Mesothelial cell of epicardium (in vitro differentiated cells): ENCODE measurements at regions not wholly inside any gene's neighbourhood (a gene's known extent, or its start where the extent isn't known, plus 50 kb on each side); places are given as distances from the start of the nearest gene placed in this dataset.

Experiments used
- DNase-seq, 2 experiments: peaks; one replicate each; pipeline ENCODE4 v3.0.0; 2021; ENCODE audit warnings: low spot score in 2 of 2; ENCODE audit not compliant: unreplicated experiment in 2 of 2
- H3K27ac Mint-ChIP-seq: 2 replicates; pipeline ENCODE4 v1.8.0; 2021; ENCODE audit warnings: mixed read lengths
- H3K27me3 Mint-ChIP-seq: 2 replicates; pipeline ENCODE4 v1.8.0; 2021; ENCODE audit warnings: low read depth, mixed read lengths
- H3K36me3 Mint-ChIP-seq: 2 replicates; pipeline ENCODE4 v1.8.0; 2021; ENCODE audit warnings: mixed read lengths
- H3K4me1 Mint-ChIP-seq: 2 replicates; pipeline ENCODE4 v1.8.0; 2021; ENCODE audit warnings: mixed read lengths
- H3K4me3 Mint-ChIP-seq: 2 replicates; pipeline ENCODE4 v1.8.0; 2021; ENCODE audit warnings: mild to moderate bottlenecking, moderate library complexity, mixed read lengths
- H3K9me3 Mint-ChIP-seq: 2 replicates; pipeline ENCODE4 v1.8.0; 2021; ENCODE audit warnings: mixed read lengths
- CTCF ChIP-seq: fragments of 200-600 bp; sonication (generic); IDR thresholded peaks from one replicate; pipeline ENCODE4 v1.5.0; 2021; ENCODE audit warnings: antibody characterized with exemption; ENCODE audit not compliant: unreplicated experiment

- no peak for TF ChIP-seq CTCF
- Mint-ChIP-seq H3K4me1 (peaks cover 25% of the 10 kb centered on the region), H3K27ac (peak overlapping the region; percentile 57), H3K4me3 (no peak overlapping the region), H3K9me3 (no peaks in the 10 kb centered on the region), H3K36me3 (no peaks in the 10 kb centered on the region), H3K27me3 (no peaks in the 10 kb centered on the region)
- no peak for DNase-seq
Measured at GRCh38 chr12:75908961-75909605, 122.5 kb downstream of the PHLDA1 start.

GRCh38 chr12:75905922-75906321, 125.7 kb downstream of the PHLDA1 start:
- Mint-ChIP-seq H3K27me3 (no peaks in the 10 kb centered on the region), H3K4me1 (peaks cover 17% of the 10 kb centered on the region), H3K36me3 (no peaks in the 10 kb centered on the region), H3K27ac (no peak overlapping the region), H3K9me3 (no peaks in the 10 kb centered on the region), H3K4me3 (no peak overlapping the region)
- TF ChIP-seq CTCF, result no peak
- no peak for DNase-seq

GRCh38 chr12:75900781-75901254, 130.8 kb downstream of the PHLDA1 start:
- no peaks in the 10 kb centered on the region for H3K9me3 Mint-ChIP-seq
- no peak overlapping the region for H3K27ac Mint-ChIP-seq
- no peaks in the 10 kb centered on the region for H3K36me3 Mint-ChIP-seq
- TF ChIP-seq CTCF, result no peak
- DNase-seq, result no peak
- no peaks in the 10 kb centered on the region for H3K27me3 Mint-ChIP-seq
- no peak overlapping the region for H3K4me3 Mint-ChIP-seq
- H3K4me1 Mint-ChIP-seq, result no peaks in the 10 kb centered on the region

- TF ChIP-seq CTCF, result no peak
- no peaks in the 10 kb centered on the region for H3K9me3 Mint-ChIP-seq
- H3K27ac Mint-ChIP-seq, result no peak overlapping the region
- no peaks in the 10 kb centered on the region for H3K27me3 Mint-ChIP-seq
- no peak for DNase-seq
- H3K4me3 Mint-ChIP-seq, result no peak overlapping the region
- H3K4me1 Mint-ChIP-seq, result no peaks in the 10 kb centered on the region
- no peaks in the 10 kb centered on the region for H3K36me3 Mint-ChIP-seq
Measured at GRCh38 chr12:75900226-75900625, 131.3 kb downstream of the PHLDA1 start.

GRCh38 chr12:75894965-75895754, 136.4 kb downstream of the PHLDA1 start:
- H3K4me1 Mint-ChIP-seq, result peaks cover 32% of the 10 kb centered on the region
- H3K27ac Mint-ChIP-seq, result no peak overlapping the region
- no peaks in the 10 kb centered on the region for H3K27me3 Mint-ChIP-seq
- H3K4me3 Mint-ChIP-seq, result no peak overlapping the region
- DNase-seq, result no peak
- H3K36me3 Mint-ChIP-seq, result no peaks in the 10 kb centered on the region
- no peaks in the 10 kb centered on the region for H3K9me3 Mint-ChIP-seq
- TF ChIP-seq CTCF, result no peak
